ENCODE measurements at regions not wholly inside any gene's neighbourhood (a gene's known extent, or its start where the extent isn't known, plus 50 kb on each side); places are given as distances from the start of the nearest gene placed in this dataset.

GRCh38 chr13:52911340-52911739 lies 62.9 kb upstream of the PCDH8 start:
- no peak for TF ChIP-seq CTCF (IDR thresholded peaks at IDR 0.05)
- TF ChIP-seq ZFX (IDR thresholded peaks at IDR 0.05; ENCODE audit: borderline replicate concordance) = no peak

Measured in 22Rv1 (cell line).